ENCODE measurements at regions not wholly inside any gene's neighbourhood (a gene's known extent, or its start where the extent isn't known, plus 50 kb on each side); places are given as distances from the start of the nearest gene placed in this dataset.

DNA sequence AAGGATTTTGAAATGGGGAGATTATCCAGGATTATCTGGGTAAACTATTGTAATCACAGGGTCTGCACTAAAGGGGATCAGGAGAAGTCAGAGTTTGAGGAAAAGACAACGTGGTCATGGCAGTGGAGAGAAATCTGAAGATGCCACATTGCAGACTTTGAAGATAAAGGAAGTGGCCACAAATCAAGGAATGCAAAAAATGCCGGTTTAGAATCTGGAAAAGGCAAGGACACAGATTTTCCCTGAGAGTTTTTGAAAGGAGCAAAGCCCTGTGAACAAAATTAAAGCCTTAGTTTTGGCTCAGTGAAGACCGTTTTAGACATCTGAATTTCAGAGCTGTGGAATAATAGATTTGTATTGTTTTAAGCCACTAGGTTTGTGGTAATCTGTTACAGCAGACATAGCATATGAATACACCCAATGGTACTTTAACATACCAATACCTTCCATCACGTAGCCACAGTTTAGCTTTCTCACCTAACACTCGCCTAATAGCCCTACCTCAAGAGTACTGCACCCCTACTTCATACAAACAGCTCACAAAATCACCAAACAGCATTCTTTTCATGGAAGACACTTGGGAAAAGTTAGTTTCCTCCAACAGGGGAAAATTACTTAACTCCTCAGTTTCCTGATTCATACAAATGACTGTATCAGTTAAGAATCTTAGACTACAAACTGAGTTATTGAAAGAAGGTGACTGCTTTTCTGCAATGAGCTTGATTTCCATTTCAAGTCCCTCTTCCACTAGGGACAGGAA is 446.5 kb downstream of the INHBA start:
- CTCF ChIA-PET, result no interaction called here
- no peaks in the 10 kb centered on the region for H3K27me3 ChIP-seq (replicated peaks in 1 of 4; ENCODE audit: control extremely low read depth in 1 of 4, control insufficient read depth in 3 of 4, insufficient read depth in 4 of 4, low read length in 3 of 4)
- no peak overlapping the region for H2AFZ ChIP-seq (ENCODE audit: insufficient read depth, low read depth, low read length, poor library complexity, severe bottlenecking)
- no peak for DNase-seq
- H3K36me3 ChIP-seq (replicated peaks in 1 of 2; ENCODE audit: control extremely low read depth in 1 of 2, control insufficient read depth in 1 of 2, extremely low read depth in 1 of 2, insufficient read depth in 2 of 2, low read length in 1 of 2), result no peaks in the 10 kb centered on the region
- no peaks in the 10 kb centered on the region for H3K9me3 ChIP-seq (ENCODE audit: control extremely low read depth in 1 of 3, control insufficient read depth in 2 of 3, insufficient read depth in 1 of 3, low read length in 2 of 3)
- no peak overlapping the region for H3K9ac ChIP-seq (ENCODE audit: low read length)
- no peaks in the 10 kb centered on the region for H3K4me1 ChIP-seq (ENCODE audit: control insufficient read depth in 2 of 2, insufficient read depth in 2 of 2, low read length in 2 of 2)
- no peak overlapping the region for H3K4me3 ChIP-seq (ENCODE audit: control extremely low read depth in 1 of 5, extremely low read depth in 1 of 5, insufficient read depth in 1 of 5, low read depth in 2 of 5, low read length in 4 of 5)
- Mint-ChIP-seq H3K4me1 (no peaks in the 10 kb centered on the region), H3K27me3 (no peaks in the 10 kb centered on the region), H3K9me3 (ENCODE audit: insufficient read depth) (no peaks in the 10 kb centered on the region), H3K27ac (no peak overlapping the region), H3K4me3 (no peak overlapping the region)
- TF ChIP-seq EZH2 (IDR thresholded peaks at IDR 0.05; ENCODE audit: borderline replicate concordance, insufficient read depth, low read depth, low read length, poor library complexity, severe bottlenecking) (no peak), CTCF (IDR thresholded peaks at IDR 0.05) (no peak)
- no peak overlapping the region for H3K4me2 ChIP-seq (replicated peaks; ENCODE audit: low read depth, low read length, poor library complexity, severe bottlenecking)
- no peaks in the 10 kb centered on the region for H3K79me2 ChIP-seq (ENCODE audit: control insufficient read depth, insufficient read depth, low read length)
- POLR2A ChIA-PET, result no interaction called here
- H4K20me1 ChIP-seq (ENCODE audit: control insufficient read depth, insufficient read depth, low read length, poor library complexity, severe bottlenecking), result no peaks in the 10 kb centered on the region
- intact Hi-C loops (cut with micrococcal nuclease), result no loop called here
- H3K27ac ChIP-seq (ENCODE audit: low read length in 2 of 2), result no peak overlapping the region
- 81% methylated on average over 4 of the region's 5 CpGs for WGBS (ENCODE audit: insufficient coverage)
- ATAC-seq (ENCODE audit: low read depth), result no peak

DNA sequence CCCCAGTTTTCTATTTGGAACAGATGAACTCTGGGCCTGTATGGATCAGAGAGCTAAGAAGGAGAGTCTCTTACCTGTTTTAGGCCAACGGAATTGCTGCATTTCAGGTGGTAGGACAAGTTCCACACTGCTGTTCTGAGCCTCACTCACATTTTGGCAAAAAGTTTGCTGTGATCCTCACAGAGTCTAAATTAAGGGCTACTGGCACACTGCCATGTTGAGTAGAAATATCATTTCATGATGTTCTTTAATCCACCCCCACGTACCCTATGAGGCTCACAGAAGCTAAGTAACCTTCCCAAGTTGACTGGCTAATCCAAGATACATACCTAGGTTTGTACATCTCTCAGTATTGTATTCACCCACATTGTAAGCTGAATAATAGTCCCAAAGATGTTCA is 447.2 kb downstream of the INHBA start:
- Mint-ChIP-seq H3K27ac (no peak overlapping the region), H3K27me3 (no peaks in the 10 kb centered on the region), H3K4me1 (no peaks in the 10 kb centered on the region), H3K9me3 (ENCODE audit: insufficient read depth) (no peaks in the 10 kb centered on the region), H3K4me3 (no peak overlapping the region)
- WGBS (ENCODE audit: insufficient coverage), result 100% methylated on average over 1 of the region's 2 CpGs
- no peak overlapping the region for H3K4me2 ChIP-seq (replicated peaks; ENCODE audit: low read depth, low read length, poor library complexity, severe bottlenecking)
- ChIA-PET CTCF (no interaction called here), POLR2A (no interaction called here)
- H2AFZ ChIP-seq (ENCODE audit: insufficient read depth, low read depth, low read length, poor library complexity, severe bottlenecking), result no peak overlapping the region
- H3K27ac ChIP-seq (ENCODE audit: low read length in 2 of 2), result no peak overlapping the region
- DNase-seq, result no peak
- no peak overlapping the region for H3K9ac ChIP-seq (ENCODE audit: low read length)
- intact Hi-C loops (cut with micrococcal nuclease), result no loop called here
- H3K79me2 ChIP-seq (ENCODE audit: control insufficient read depth, insufficient read depth, low read length), result no peaks in the 10 kb centered on the region
- no peaks in the 10 kb centered on the region for H3K4me1 ChIP-seq (ENCODE audit: control insufficient read depth in 2 of 2, insufficient read depth in 2 of 2, low read length in 2 of 2)
- no peak for ATAC-seq (ENCODE audit: low read depth)
- H3K9me3 ChIP-seq (ENCODE audit: control extremely low read depth in 1 of 3, control insufficient read depth in 2 of 3, insufficient read depth in 1 of 3, low read length in 2 of 3), result no peaks in the 10 kb centered on the region
- no peak for TF ChIP-seq CTCF (IDR thresholded peaks at IDR 0.05)
- no peak for TF ChIP-seq EZH2 (IDR thresholded peaks at IDR 0.05; ENCODE audit: borderline replicate concordance, insufficient read depth, low read depth, low read length, poor library complexity, severe bottlenecking)
- no peaks in the 10 kb centered on the region for H4K20me1 ChIP-seq (ENCODE audit: control insufficient read depth, insufficient read depth, low read length, poor library complexity, severe bottlenecking)
- no peaks in the 10 kb centered on the region for H3K27me3 ChIP-seq (replicated peaks in 1 of 4; ENCODE audit: control extremely low read depth in 1 of 4, control insufficient read depth in 3 of 4, insufficient read depth in 4 of 4, low read length in 3 of 4)
- no peak overlapping the region for H3K4me3 ChIP-seq (ENCODE audit: control extremely low read depth in 1 of 5, extremely low read depth in 1 of 5, insufficient read depth in 1 of 5, low read depth in 2 of 5, low read length in 4 of 5)
- H3K36me3 ChIP-seq (replicated peaks in 1 of 2; ENCODE audit: control extremely low read depth in 1 of 2, control insufficient read depth in 1 of 2, extremely low read depth in 1 of 2, insufficient read depth in 2 of 2, low read length in 1 of 2), result no peaks in the 10 kb centered on the region
